ENCODE measurements at regions not wholly inside any gene's neighbourhood (a gene's known extent, or its start where the extent isn't known, plus 50 kb on each side); places are given as distances from the start of the nearest gene placed in this dataset.
"Not testable (repeated sequence)": the region's sequence is repeated elsewhere in the genome, so short reads cannot be mapped to it uniquely, and the experiment has no call there.

- H3K4ac ChIP-seq (replicated peaks; ENCODE audit: insufficient read length, low read depth, low read length); H3K79me1 ChIP-seq (ENCODE audit: low read depth, low read length); H2BK15ac ChIP-seq (ENCODE audit: low read length); H4K91ac ChIP-seq (replicated peaks; ENCODE audit: insufficient read length, low read length); H4K5ac ChIP-seq (ENCODE audit: insufficient read length, low read depth, low read length); H4K8ac ChIP-seq (ENCODE audit: extremely low read depth, insufficient read depth, low read length); H3K4me1 ChIP-seq (replicated peaks in 1 of 4; ENCODE audit: control insufficient read depth in 3 of 4, insufficient read depth in 4 of 4, low read length in 3 of 4); H3K23ac ChIP-seq (ENCODE audit: insufficient read length); FAIRE-seq; H3K27ac ChIP-seq (ENCODE audit: low read depth, low read length); POLR2A ChIA-PET (ENCODE audit: partially characterized antibody); H3K14ac ChIP-seq (ENCODE audit: insufficient read length); H3K23me2 ChIP-seq (ENCODE audit: low read depth, low read length); H3K18ac ChIP-seq (ENCODE audit: extremely low read depth, low read length); H3K36me3 ChIP-seq (ENCODE audit: control insufficient read depth in 2 of 4, insufficient read depth in 4 of 4, low read length in 3 of 4); H3K27me3 ChIP-seq (replicated peaks in 1 of 4; ENCODE audit: control insufficient read depth in 3 of 4, extremely low read depth in 1 of 4, insufficient read depth in 3 of 4, low read length in 3 of 4); H4K20me1 ChIP-seq (replicated peaks in 1 of 2; ENCODE audit: control insufficient read depth in 1 of 2, insufficient read depth in 2 of 2, low read length in 2 of 2); H3K56ac ChIP-seq (replicated peaks; ENCODE audit: insufficient read length, low read depth, low read length); H2AK5ac ChIP-seq (ENCODE audit: low read depth, low read length); H2BK120ac ChIP-seq (replicated peaks; ENCODE audit: low read depth, low read length); H3K79me2 ChIP-seq (ENCODE audit: control insufficient read depth in 1 of 2, insufficient read depth in 2 of 2, low read length in 2 of 2); H2BK20ac ChIP-seq (ENCODE audit: low read length); H3K9me3 ChIP-seq (ENCODE audit: insufficient read depth in 2 of 2, low read depth in 1 of 2, low read length in 1 of 2); H2BK12ac ChIP-seq (ENCODE audit: low read depth, low read length); H3K9ac ChIP-seq (replicated peaks in 1 of 4; ENCODE audit: extremely low read depth in 1 of 4, low read depth in 3 of 4, low read length in 3 of 4): not testable (repeated sequence)
- CTCF ChIA-PET (ENCODE audit: partially characterized antibody) = interaction anchor here (0.7 to 0.9 kb wide), 3 partner anchors 9 to 65 kb away, joined by 3 read pairs; no protein-coding TSS in a partner anchor
- 86% methylated on average over 20 of the region's 20 CpGs; no CpG with 5 or more reads in 1 of the 2 experiments for WGBS, 2 experiments (ENCODE audit: extremely low coverage in 1 of 2, insufficient coverage in 1 of 2, insufficient read length in 1 of 2, insufficient replicate concordance in 2 of 2, low coverage in 1 of 2, low lambda C conversion rate in 2 of 2, missing lambda C conversion rate in 1 of 2)
- Histone ChIP-seq H2BK5ac (ENCODE audit: low read depth, low read length) (0 out of 2 replicates have a peak overlapping the region, but pooled peaks have one; percentile 68), H3K4me2 (ENCODE audit: insufficient read depth in 1 of 2, low read depth in 2 of 2, low read length in 2 of 2) (peak overlapping the region in 1 of 2 experiments; percentile 53; a peak in 3 of 4 replicates), H2AFZ (ENCODE audit: low read length) (peak overlapping the region; percentile 93), H3K4me3 (ENCODE audit: extremely low read depth in 1 of 4, insufficient read depth in 2 of 4, low read depth in 3 of 4, low read length in 4 of 4) (peak overlapping the region in 2 of 4 experiments; percentile 5 to 24; a peak in 2 of 8 replicates)
- TF ChIP-seq YY1 (IDR thresholded peaks at IDR 0.05; ENCODE audit: low read depth, low read length) = peak; percentile 57; the same call in 1 of the 2 replicates
- 0 out of 2 replicates have a peak, but pooled peaks have one; percentile 6 for TF ChIP-seq TAF1 (IDR thresholded peaks at IDR 0.05; ENCODE audit: low read depth, low read length)
- DNase-seq (ENCODE audit: low read depth in 1 of 2, low spot score in 2 of 2) = peak in 1 of 2 experiments; percentile 59
Observed at GRCh38 chr1:60489916-60490480, 416.4 kb upstream of the C1orf87 start.
